Neural progenitor cell (in vitro differentiated cells): ENCODE measurements at regions not wholly inside any gene's neighbourhood (a gene's known extent, or its start where the extent isn't known, plus 50 kb on each side); places are given as distances from the start of the nearest gene placed in this dataset.

Source experiments
- EZH2 ChIP-seq: fragments of 200-600 bp; sonication (generic); IDR thresholded peaks from 2 replicates; pipeline ENCODE4 v1.6.1; 2017; ENCODE audit warnings: antibody characterized with exemption, mild to moderate bottlenecking, moderate library complexity
- TF ChIP-seq, protein P1 (sequence below): fragments of 200-600 bp; sonication (generic); IDR thresholded peaks from 2 replicates; pipeline ENCODE4 v1.5.1; 2017; ENCODE audit warnings: antibody characterized with exemption, mild to moderate bottlenecking

DNA sequence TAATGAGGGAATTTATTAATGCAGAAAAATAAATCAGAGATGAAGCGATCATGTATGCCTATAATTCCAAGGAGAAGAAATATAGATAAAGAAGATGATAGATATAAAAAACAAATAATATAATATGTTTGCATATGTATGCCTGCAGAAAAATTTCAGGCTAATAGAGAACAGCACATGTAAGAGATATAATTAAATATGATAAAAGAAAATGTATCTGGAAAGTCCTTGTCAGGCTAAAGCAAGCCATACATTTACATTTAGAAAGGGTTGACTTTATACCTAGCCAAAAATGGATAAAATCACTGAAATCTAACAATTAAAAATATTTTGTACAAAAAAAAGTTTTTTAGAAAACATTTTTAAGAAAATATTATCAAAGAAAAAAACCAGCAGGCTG lies 454.1 kb downstream of the C6orf118 start:
- TF ChIP-seq, protein P1, sequence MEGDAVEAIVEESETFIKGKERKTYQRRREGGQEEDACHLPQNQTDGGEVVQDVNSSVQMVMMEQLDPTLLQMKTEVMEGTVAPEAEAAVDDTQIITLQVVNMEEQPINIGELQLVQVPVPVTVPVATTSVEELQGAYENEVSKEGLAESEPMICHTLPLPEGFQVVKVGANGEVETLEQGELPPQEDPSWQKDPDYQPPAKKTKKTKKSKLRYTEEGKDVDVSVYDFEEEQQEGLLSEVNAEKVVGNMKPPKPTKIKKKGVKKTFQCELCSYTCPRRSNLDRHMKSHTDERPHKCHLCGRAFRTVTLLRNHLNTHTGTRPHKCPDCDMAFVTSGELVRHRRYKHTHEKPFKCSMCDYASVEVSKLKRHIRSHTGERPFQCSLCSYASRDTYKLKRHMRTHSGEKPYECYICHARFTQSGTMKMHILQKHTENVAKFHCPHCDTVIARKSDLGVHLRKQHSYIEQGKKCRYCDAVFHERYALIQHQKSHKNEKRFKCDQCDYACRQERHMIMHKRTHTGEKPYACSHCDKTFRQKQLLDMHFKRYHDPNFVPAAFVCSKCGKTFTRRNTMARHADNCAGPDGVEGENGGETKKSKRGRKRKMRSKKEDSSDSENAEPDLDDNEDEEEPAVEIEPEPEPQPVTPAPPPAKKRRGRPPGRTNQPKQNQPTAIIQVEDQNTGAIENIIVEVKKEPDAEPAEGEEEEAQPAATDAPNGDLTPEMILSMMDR, result no peak
- TF ChIP-seq EZH2, result no peak
